Endothelial cell of umbilical vein (primary cell): ENCODE measurements at regions not wholly inside any gene's neighbourhood (a gene's known extent, or its start where the extent isn't known, plus 50 kb on each side); places are given as distances from the start of the nearest gene placed in this dataset.

Source experiments
- BruUV-seq: library from RNA; stranded (reverse); fragments of 400-500 nt; replicated peaks from 2 replicates; lab custom pipeline; 2021; lab: Mats Ljungman, UMichigan
- CTCF ChIA-PET: fragments of 300-600, 350-600 bp; sonication (Branson Sonifier 250); formaldehyde crosslinking; loops from one replicate; lab custom pipeline; 2021; ENCODE audit warnings: antibody characterized with exemption, inconsistent platforms; lab: Charles Lee
- POLR2A ChIA-PET: fragments of 300-600, 350-600 bp; sonication (Branson Sonifier 250); formaldehyde crosslinking; loops from one replicate; lab custom pipeline; 2021; ENCODE audit warnings: antibody characterized with exemption, inconsistent platforms; lab: Charles Lee
- DNase-seq: peaks from one replicate; pipeline ENCODE4 v3.0.0-alpha.2; 2011; ENCODE audit warnings: low read depth, low spot score
- FAIRE-seq: peaks from 2 replicates; lab custom pipeline; 2011; peaks lifted over from hg19 to GRCh38; lab: Jason Lieb, UNC
- H2AFZ ChIP-seq: 2 replicates; pipeline ENCODE4 v1.6.0; 2012; ENCODE audit warnings: low read depth, low read length, control low read depth, inconsistent platforms
- H3K27ac ChIP-seq: 2 replicates; pipeline ENCODE4 v1.5.1; 2011; ENCODE audit warnings: low read depth, mild to moderate bottlenecking, control low read depth, low read length, moderate library complexity; ENCODE audit not compliant: insufficient read depth
- H3K27me3 ChIP-seq, 2 experiments: 2 replicates each; pipeline versions ENCODE4 v1.6.0 to v1.6.1; 2011; ENCODE audit warnings: low read length in 2 of 2, mixed read lengths in 1 of 2; ENCODE audit not compliant: control insufficient read depth in 2 of 2, insufficient read depth in 2 of 2
- H3K36me3 ChIP-seq, 2 experiments: 2 replicates in 1 of 2; 3 replicates in 1 of 2; pipeline ENCODE4 v1.5.1; 2011; ENCODE audit warnings: low read length in 2 of 2, mild to moderate bottlenecking in 1 of 2, moderate library complexity in 1 of 2; ENCODE audit not compliant: control insufficient read depth in 2 of 2, insufficient read depth in 2 of 2; ENCODE audit errors: extremely low read depth in 1 of 2
- H3K4me1 ChIP-seq: 3 replicates; pipeline ENCODE4 v1.5.1; 2011; ENCODE audit warnings: mild to moderate bottlenecking, low read length; ENCODE audit not compliant: control insufficient read depth, insufficient read depth; ENCODE audit errors: extremely low read depth
- H3K4me2 ChIP-seq: 2 replicates; pipeline ENCODE4 v1.6.1; 2011; ENCODE audit warnings: low read length, control low read depth, mixed read lengths; ENCODE audit not compliant: insufficient read depth
- H3K4me3 ChIP-seq, 3 experiments: fragments of 200-600 bp in 1 of 3; sonication (generic), shearing (Covaris generic) in 1 of 3; replicated peaks in 1 of 3; 2 replicates each; pipeline ENCODE4 v1.5.1; 2011 to 2016; ENCODE audit warnings: control low read depth in 3 of 3, low read length in 3 of 3, mild to moderate bottlenecking in 2 of 3, inconsistent platforms in 1 of 3, low read depth in 1 of 3, moderate library complexity in 1 of 3; ENCODE audit not compliant: insufficient read depth in 1 of 3
- H3K79me2 ChIP-seq: 2 replicates; pipeline ENCODE4 v1.6.0; 2012; ENCODE audit warnings: low read length, inconsistent platforms; ENCODE audit not compliant: control insufficient read depth, insufficient read depth
- H3K9ac ChIP-seq: replicated peaks from 2 replicates; pipeline ENCODE3; 2011; ENCODE audit warnings: low read length, control low read depth; ENCODE audit not compliant: insufficient read depth; ENCODE audit errors: extremely low read depth
- H3K9me1 ChIP-seq: replicated peaks from 3 replicates; pipeline ENCODE4 v1.6.0; 2011; ENCODE audit warnings: mild to moderate bottlenecking, low read length; ENCODE audit not compliant: control insufficient read depth, insufficient read depth; ENCODE audit errors: extremely low read depth
- H3K9me3 ChIP-seq: replicated peaks from 2 replicates; pipeline ENCODE4 v1.5.1; 2012; ENCODE audit warnings: low read length, inconsistent platforms; ENCODE audit not compliant: control insufficient read depth, insufficient read depth
- H4K20me1 ChIP-seq: replicated peaks from 2 replicates; pipeline ENCODE3; 2011; ENCODE audit warnings: mild to moderate bottlenecking, low read length; ENCODE audit not compliant: control insufficient read depth, insufficient read depth; ENCODE audit errors: extremely low read depth
- EZH2 ChIP-seq: IDR thresholded peaks from 2 replicates; pipeline ENCODE4 v1.6.1; 2012; ENCODE audit warnings: borderline replicate concordance, low read depth, mild to moderate bottlenecking, moderate library complexity, low read length, inconsistent platforms; ENCODE audit not compliant: severe bottlenecking
- FOS ChIP-seq: IDR thresholded peaks from 2 replicates; pipeline ENCODE4 v1.6.1; 2011; ENCODE audit warnings: mild to moderate bottlenecking, low read length, moderate library complexity, borderline replicate concordance; ENCODE audit not compliant: insufficient read depth
- GATA2 ChIP-seq: IDR thresholded peaks from 2 replicates; pipeline ENCODE4 v1.7.0; 2011; ENCODE audit warnings: low read depth, mild to moderate bottlenecking, moderate library complexity, mixed read lengths, low read length; ENCODE audit not compliant: insufficient read length, insufficient read depth
- JUN ChIP-seq: IDR thresholded peaks from 2 replicates; pipeline ENCODE4 v1.6.1; 2011; ENCODE audit warnings: borderline replicate concordance, low read depth; ENCODE audit not compliant: insufficient read length, insufficient read depth
- MYC ChIP-seq: IDR thresholded peaks from one replicate; pipeline ENCODE4 v1.6.1; 2011; ENCODE audit warnings: mild to moderate bottlenecking, low read depth, low read length
- POLR2A ChIP-seq: IDR thresholded peaks from 2 replicates; pipeline ENCODE4 v1.6.1; 2012; ENCODE audit warnings: low read depth, mild to moderate bottlenecking, control low read depth, low read length
- POLR2AphosphoS5 ChIP-seq: IDR thresholded peaks from 2 replicates; pipeline ENCODE4 v1.6.1; 2012; ENCODE audit warnings: low read depth, mild to moderate bottlenecking, control low read depth, low read length, moderate library complexity; ENCODE audit not compliant: insufficient read depth
- dilution Hi-C: fragments of 300-500 bp; cut with MboI; formaldehyde crosslinking; loops from one replicate; pipeline ENCODE4 v1.15.0; 2019; ENCODE audit warnings: low sequenced_read_pairs; ENCODE audit not compliant: extremely low pct_ligation_motif_present
- intact Hi-C: fragments of 100-400 bp; cut with micrococcal nuclease; formaldehyde crosslinking; loops from one replicate; pipeline ENCODE4 v1.10.0; 2022
- TF ChIP-seq, protein P1 (sequence below), 2 donors: IDR thresholded peaks; 1 replicate in 1 of 2; 2 replicates in 1 of 2; pipeline ENCODE4 v1.5.1; 2011; ENCODE audit warnings: low read length in 2 of 2, mild to moderate bottlenecking in 2 of 2, moderate library complexity in 2 of 2, control low read depth in 1 of 2, inconsistent platforms in 1 of 2, low read depth in 1 of 2; ENCODE audit not compliant: insufficient read depth in 1 of 2; ENCODE audit errors: extremely low read depth in 1 of 2
- TF ChIP-seq, protein P2 (sequence below): IDR thresholded peaks from 2 replicates; pipeline ENCODE4 v1.6.1; 2011; ENCODE audit not compliant: insufficient read depth, insufficient read length

DNA sequence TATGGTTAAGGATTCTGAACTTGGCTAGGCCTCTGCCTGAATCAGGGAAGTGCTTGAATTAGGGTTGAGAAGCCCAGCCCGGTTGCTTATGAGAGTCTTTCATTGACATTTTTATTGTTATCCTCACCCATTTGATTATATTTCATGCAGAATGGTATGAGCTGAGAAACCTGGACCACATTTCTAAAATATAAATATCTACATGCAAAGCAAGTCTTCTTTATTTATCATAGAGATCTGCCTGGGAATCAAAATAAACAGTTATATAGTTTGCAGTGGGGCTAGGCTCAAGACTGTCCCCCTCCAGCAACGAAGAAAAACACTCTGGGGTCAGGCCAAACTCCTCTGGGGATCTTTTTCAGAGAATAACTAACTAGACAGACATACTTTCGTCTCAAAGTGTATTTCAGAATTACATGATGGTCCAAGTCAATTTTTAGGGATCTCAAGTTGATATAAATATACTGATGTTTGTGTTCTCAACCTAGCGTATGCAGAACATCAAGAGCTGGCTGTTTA lies 675.4 kb upstream of the NR2F2 start:
- ChIA-PET POLR2A (no interaction called here), CTCF (no interaction called here)
- Histone ChIP-seq H3K9ac (no peak overlapping the region), H4K20me1 (no peaks in the 10 kb centered on the region), H2AFZ (no peak overlapping the region), H3K27me3 (no peaks in the 10 kb centered on the region), H3K4me3 (no peak overlapping the region), H3K9me1 (no peaks in the 10 kb centered on the region), H3K9me3 (no peaks in the 10 kb centered on the region), H3K36me3 (no peaks in the 10 kb centered on the region), H3K79me2 (no peaks in the 10 kb centered on the region), H3K4me2 (no peak overlapping the region), H3K4me1 (no peaks in the 10 kb centered on the region), H3K27ac (no peak overlapping the region)
- DNase-seq (no peak), FAIRE-seq (no peak)
- BruUV-seq = no TSS peak
- TF ChIP-seq EZH2 (no peak), GATA2 (no peak), POLR2AphosphoS5 (no peak), FOS (no peak), JUN (no peak), POLR2A (no peak), MYC (no peak)
- TF ChIP-seq, protein P1, sequence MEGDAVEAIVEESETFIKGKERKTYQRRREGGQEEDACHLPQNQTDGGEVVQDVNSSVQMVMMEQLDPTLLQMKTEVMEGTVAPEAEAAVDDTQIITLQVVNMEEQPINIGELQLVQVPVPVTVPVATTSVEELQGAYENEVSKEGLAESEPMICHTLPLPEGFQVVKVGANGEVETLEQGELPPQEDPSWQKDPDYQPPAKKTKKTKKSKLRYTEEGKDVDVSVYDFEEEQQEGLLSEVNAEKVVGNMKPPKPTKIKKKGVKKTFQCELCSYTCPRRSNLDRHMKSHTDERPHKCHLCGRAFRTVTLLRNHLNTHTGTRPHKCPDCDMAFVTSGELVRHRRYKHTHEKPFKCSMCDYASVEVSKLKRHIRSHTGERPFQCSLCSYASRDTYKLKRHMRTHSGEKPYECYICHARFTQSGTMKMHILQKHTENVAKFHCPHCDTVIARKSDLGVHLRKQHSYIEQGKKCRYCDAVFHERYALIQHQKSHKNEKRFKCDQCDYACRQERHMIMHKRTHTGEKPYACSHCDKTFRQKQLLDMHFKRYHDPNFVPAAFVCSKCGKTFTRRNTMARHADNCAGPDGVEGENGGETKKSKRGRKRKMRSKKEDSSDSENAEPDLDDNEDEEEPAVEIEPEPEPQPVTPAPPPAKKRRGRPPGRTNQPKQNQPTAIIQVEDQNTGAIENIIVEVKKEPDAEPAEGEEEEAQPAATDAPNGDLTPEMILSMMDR (IDR thresholded peaks at IDR 0.05; ENCODE audit: extremely low read depth in 1 of 2, insufficient read depth in 1 of 2, low read depth in 1 of 2, low read length in 2 of 2) = no peak
- TF ChIP-seq, protein P2, sequence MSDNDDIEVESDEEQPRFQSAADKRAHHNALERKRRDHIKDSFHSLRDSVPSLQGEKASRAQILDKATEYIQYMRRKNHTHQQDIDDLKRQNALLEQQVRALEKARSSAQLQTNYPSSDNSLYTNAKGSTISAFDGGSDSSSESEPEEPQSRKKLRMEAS = no peak
- intact Hi-C loops (no loop called here), dilution Hi-C loops (no loop called here)
